ENCODE measurements at regions not wholly inside any gene's neighbourhood (a gene's known extent, or its start where the extent isn't known, plus 50 kb on each side); places are given as distances from the start of the nearest gene placed in this dataset.

DNA sequence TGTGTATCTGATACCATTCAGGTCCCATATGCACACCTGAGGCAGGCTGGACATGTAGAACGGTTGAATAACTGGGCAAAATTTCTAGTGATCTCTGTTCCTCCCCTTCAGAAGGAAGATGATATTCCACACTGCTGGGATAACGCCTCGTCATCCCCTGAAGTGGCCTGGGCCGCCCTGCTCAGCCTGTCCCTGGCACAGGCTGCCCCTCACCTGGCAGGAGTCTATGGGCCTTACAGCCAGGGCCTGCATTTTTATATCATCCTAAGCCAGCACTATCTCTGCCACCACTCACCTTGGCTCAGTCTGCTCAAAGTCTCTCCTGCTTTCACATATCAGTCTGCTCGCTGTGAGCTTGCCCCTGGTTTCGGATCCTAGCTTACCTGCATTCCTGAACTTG, 209.2 kb downstream of the CSNK2A3 start:
- TF ChIP-seq CTCF (IDR thresholded peaks at IDR 0.05 in 2 of 3, conservative IDR thresholded peaks at IDR 0.05 in 1 of 3; ENCODE audit: control insufficient read depth in 2 of 3, extremely low read depth in 1 of 3, insufficient read depth in 1 of 3, low read depth in 3 of 3, low read length in 3 of 3): no peak
- no peak for TF ChIP-seq POLR2AphosphoS5 (IDR thresholded peaks at IDR 0.05; ENCODE audit: low read length)
- no peak for TF ChIP-seq POLR2A (IDR thresholded peaks at IDR 0.05; ENCODE audit: low read depth, low read length)
- TF ChIP-seq NR2C2 (IDR thresholded peaks at IDR 0.05; ENCODE audit: borderline replicate concordance, control insufficient read depth, insufficient read length, low read depth): no peak
- TF ChIP-seq EZH2 (IDR thresholded peaks at IDR 0.05; ENCODE audit: borderline replicate concordance, control insufficient read depth, low read depth, low read length): no peak
- TF ChIP-seq, protein P1, sequence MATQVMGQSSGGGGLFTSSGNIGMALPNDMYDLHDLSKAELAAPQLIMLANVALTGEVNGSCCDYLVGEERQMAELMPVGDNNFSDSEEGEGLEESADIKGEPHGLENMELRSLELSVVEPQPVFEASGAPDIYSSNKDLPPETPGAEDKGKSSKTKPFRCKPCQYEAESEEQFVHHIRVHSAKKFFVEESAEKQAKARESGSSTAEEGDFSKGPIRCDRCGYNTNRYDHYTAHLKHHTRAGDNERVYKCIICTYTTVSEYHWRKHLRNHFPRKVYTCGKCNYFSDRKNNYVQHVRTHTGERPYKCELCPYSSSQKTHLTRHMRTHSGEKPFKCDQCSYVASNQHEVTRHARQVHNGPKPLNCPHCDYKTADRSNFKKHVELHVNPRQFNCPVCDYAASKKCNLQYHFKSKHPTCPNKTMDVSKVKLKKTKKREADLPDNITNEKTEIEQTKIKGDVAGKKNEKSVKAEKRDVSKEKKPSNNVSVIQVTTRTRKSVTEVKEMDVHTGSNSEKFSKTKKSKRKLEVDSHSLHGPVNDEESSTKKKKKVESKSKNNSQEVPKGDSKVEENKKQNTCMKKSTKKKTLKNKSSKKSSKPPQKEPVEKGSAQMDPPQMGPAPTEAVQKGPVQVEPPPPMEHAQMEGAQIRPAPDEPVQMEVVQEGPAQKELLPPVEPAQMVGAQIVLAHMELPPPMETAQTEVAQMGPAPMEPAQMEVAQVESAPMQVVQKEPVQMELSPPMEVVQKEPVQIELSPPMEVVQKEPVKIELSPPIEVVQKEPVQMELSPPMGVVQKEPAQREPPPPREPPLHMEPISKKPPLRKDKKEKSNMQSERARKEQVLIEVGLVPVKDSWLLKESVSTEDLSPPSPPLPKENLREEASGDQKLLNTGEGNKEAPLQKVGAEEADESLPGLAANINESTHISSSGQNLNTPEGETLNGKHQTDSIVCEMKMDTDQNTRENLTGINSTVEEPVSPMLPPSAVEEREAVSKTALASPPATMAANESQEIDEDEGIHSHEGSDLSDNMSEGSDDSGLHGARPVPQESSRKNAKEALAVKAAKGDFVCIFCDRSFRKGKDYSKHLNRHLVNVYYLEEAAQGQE (IDR thresholded peaks at IDR 0.05; ENCODE audit: low read depth, low read length): no peak
